ENCODE measurements at regions not wholly inside any gene's neighbourhood (a gene's known extent, or its start where the extent isn't known, plus 50 kb on each side); places are given as distances from the start of the nearest gene placed in this dataset.

DNA sequence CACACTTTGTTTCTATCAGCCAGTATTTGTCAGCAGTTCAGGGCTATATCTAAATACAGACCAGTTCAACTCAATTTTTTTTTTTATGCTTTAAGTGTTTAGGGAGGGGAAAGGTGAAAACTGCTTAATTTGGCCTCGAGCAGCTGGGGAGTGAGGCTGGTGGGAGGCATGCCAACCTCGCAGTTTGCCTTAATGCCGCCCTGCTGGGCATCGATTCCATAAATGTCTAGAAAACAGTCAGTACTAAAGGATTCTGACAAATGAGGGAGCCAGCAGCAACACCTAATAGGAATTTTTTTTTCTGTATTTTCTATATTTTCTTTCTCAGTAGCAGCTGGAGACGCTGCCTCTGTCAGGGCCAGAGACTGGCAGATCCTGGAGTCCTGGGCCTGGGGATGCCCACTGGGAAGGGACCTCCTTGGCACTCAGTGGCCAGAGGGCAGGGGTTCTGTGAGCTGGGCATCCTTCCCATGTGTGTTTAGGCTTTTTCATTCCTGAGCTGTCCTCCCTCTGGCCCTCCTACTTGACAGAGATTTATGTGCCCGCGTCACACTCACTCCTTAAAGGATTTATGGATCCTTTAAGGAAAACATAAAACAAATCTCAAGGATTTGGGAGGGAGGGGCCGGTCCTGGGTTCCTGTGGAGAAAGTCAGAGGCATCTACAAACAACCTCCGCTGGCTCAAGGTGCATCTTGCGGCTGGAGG is 117.8 kb downstream of the WNT5A start:
- Histone ChIP-seq H4K20me1 (ENCODE audit: insufficient read depth, low read length) (no peaks in the 10 kb centered on the region), H3K27me3 (ENCODE audit: insufficient read depth, low read length) (no peaks in the 10 kb centered on the region), H2AFZ (ENCODE audit: low read length) (no peak overlapping the region), H3K4me3 (ENCODE audit: insufficient read depth, low read length) (no peak overlapping the region), H3K27ac (ENCODE audit: low read depth, low read length) (no peak overlapping the region), H3K36me3 (ENCODE audit: insufficient read depth, low read length) (no peaks in the 10 kb centered on the region), H3K4me2 (ENCODE audit: insufficient read depth, low read length) (no peak overlapping the region), H3K4me1 (ENCODE audit: insufficient read depth, low read length) (peaks cover 2% of the 10 kb centered on the region), H3K79me2 (ENCODE audit: insufficient read depth, low read length) (no peaks in the 10 kb centered on the region), H3K9me3 (ENCODE audit: low read depth, low read length) (no peaks in the 10 kb centered on the region)
- DNase-seq (ENCODE audit: insufficient read length, low spot score, missing footprints) = peak; percentile 29
- TF ChIP-seq, protein P1, sequence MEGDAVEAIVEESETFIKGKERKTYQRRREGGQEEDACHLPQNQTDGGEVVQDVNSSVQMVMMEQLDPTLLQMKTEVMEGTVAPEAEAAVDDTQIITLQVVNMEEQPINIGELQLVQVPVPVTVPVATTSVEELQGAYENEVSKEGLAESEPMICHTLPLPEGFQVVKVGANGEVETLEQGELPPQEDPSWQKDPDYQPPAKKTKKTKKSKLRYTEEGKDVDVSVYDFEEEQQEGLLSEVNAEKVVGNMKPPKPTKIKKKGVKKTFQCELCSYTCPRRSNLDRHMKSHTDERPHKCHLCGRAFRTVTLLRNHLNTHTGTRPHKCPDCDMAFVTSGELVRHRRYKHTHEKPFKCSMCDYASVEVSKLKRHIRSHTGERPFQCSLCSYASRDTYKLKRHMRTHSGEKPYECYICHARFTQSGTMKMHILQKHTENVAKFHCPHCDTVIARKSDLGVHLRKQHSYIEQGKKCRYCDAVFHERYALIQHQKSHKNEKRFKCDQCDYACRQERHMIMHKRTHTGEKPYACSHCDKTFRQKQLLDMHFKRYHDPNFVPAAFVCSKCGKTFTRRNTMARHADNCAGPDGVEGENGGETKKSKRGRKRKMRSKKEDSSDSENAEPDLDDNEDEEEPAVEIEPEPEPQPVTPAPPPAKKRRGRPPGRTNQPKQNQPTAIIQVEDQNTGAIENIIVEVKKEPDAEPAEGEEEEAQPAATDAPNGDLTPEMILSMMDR (IDR thresholded peaks at IDR 0.05; ENCODE audit: extremely low read depth, low read depth, low read length) = no peak

DNA sequence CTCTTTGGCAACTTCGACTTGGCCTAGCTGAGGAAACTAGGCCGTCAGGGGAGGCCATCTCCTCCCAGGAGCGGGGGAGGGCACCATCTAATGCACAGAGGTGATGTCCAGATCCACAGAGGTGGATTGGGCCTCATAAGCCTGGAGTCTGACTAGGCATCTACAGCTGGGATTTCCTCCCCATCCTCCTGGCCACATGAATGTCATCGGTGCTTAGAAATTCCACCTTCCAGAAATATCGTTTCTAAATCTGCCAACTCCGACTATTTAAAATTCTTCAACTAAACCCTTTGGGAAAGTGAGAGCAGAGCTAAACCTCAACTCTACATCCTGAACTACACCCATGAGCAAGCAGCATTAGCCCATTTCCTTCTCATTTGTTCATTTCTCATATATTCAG is 118.7 kb downstream of the WNT5A start:
- H3K36me3 ChIP-seq (ENCODE audit: insufficient read depth, low read length) = no peaks in the 10 kb centered on the region
- no peaks in the 10 kb centered on the region for H4K20me1 ChIP-seq (ENCODE audit: insufficient read depth, low read length)
- TF ChIP-seq, protein P1 (IDR thresholded peaks at IDR 0.05; ENCODE audit: extremely low read depth, low read depth, low read length) = no peak

DNA sequence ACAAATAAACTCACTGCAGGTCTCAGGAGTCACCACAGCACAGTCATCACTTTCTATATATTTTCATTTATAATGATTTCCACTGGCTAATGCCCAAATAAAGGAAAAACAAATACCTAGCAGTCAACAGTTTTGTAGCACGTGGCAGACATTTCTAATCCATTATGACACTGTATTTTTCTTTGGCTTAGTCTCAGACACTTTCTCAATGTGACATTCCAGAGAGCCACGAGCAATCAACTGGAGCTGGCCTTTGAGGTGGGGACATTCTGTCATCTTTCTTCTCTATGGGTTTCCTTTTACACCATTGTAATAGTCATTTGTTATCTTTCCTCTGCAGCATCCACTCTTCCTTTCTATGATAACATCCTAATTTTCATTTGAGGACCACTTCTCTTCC is 119.7 kb downstream of the WNT5A start:
- no peak overlapping the region for H3K4me2 ChIP-seq (ENCODE audit: insufficient read depth, low read length)
- TF ChIP-seq, protein P1 (IDR thresholded peaks at IDR 0.05; ENCODE audit: extremely low read depth, low read depth, low read length) = no peak
- no peaks in the 10 kb centered on the region for H3K36me3 ChIP-seq (ENCODE audit: insufficient read depth, low read length)
- no peaks in the 10 kb centered on the region for H4K20me1 ChIP-seq (ENCODE audit: insufficient read depth, low read length)
- no peaks in the 10 kb centered on the region for H3K9me3 ChIP-seq (ENCODE audit: low read depth, low read length)
- no peak overlapping the region for H3K4me3 ChIP-seq (ENCODE audit: insufficient read depth, low read length)
- H3K4me1 ChIP-seq (ENCODE audit: insufficient read depth, low read length) = peaks cover 6% of the 10 kb centered on the region
- no peak overlapping the region for H3K27ac ChIP-seq (ENCODE audit: low read depth, low read length)
- H2AFZ ChIP-seq (ENCODE audit: low read length) = no peak overlapping the region
- no peaks in the 10 kb centered on the region for H3K27me3 ChIP-seq (ENCODE audit: insufficient read depth, low read length)
- no peaks in the 10 kb centered on the region for H3K79me2 ChIP-seq (ENCODE audit: insufficient read depth, low read length)
- DNase-seq (ENCODE audit: insufficient read length, low spot score, missing footprints) = no peak

More for the DNA sequence above, 118.7 kb downstream of the WNT5A start:
- no peak overlapping the region for H3K4me3 ChIP-seq (ENCODE audit: insufficient read depth, low read length)
- H3K9me3 ChIP-seq (ENCODE audit: low read depth, low read length) = no peaks in the 10 kb centered on the region
- no peak overlapping the region for H3K4me2 ChIP-seq (ENCODE audit: insufficient read depth, low read length)
- no peak overlapping the region for H3K27ac ChIP-seq (ENCODE audit: low read depth, low read length)
- peaks cover 2% of the 10 kb centered on the region for H3K4me1 ChIP-seq (ENCODE audit: insufficient read depth, low read length)
- H2AFZ ChIP-seq (ENCODE audit: low read length) = no peak overlapping the region
- no peaks in the 10 kb centered on the region for H3K79me2 ChIP-seq (ENCODE audit: insufficient read depth, low read length)
- no peaks in the 10 kb centered on the region for H3K27me3 ChIP-seq (ENCODE audit: insufficient read depth, low read length)
- no peak for DNase-seq (ENCODE audit: insufficient read length, low spot score, missing footprints)

DNA sequence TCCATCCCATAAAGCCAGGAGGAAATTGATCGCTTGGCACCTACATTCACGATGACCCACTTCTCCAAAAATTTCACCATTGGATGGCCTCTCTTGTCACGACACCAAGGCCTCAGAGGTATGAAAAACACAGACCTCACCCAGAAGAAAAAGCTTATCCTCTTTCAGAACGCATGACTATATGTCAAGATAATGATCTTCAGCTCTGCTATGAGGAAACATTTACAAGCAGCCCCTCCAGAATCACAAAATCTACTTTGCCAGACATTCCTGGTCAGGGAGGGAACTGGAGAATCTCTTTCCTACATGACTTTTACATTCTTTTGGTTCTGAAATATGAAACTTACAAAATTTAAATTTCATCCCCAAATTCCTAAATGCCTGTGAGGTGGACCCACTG is 122.7 kb downstream of the WNT5A start:
- Histone ChIP-seq H3K4me2 (ENCODE audit: insufficient read depth, low read length) (no peak overlapping the region), H3K4me1 (ENCODE audit: insufficient read depth, low read length) (peaks cover 14% of the 10 kb centered on the region), H3K27me3 (ENCODE audit: insufficient read depth, low read length) (no peaks in the 10 kb centered on the region), H3K27ac (ENCODE audit: low read depth, low read length) (no peak overlapping the region), H3K9me3 (ENCODE audit: low read depth, low read length) (no peaks in the 10 kb centered on the region), H2AFZ (ENCODE audit: low read length) (no peak overlapping the region), H3K36me3 (ENCODE audit: insufficient read depth, low read length) (no peaks in the 10 kb centered on the region), H3K79me2 (ENCODE audit: insufficient read depth, low read length) (no peaks in the 10 kb centered on the region), H3K4me3 (ENCODE audit: insufficient read depth, low read length) (no peak overlapping the region), H4K20me1 (ENCODE audit: insufficient read depth, low read length) (no peaks in the 10 kb centered on the region)
- TF ChIP-seq, protein P1 (IDR thresholded peaks at IDR 0.05; ENCODE audit: extremely low read depth, low read depth, low read length) = no peak
- DNase-seq (ENCODE audit: insufficient read length, low spot score, missing footprints) = no peak
